ENCODE measurements at regions not wholly inside any gene's neighbourhood (a gene's known extent, or its start where the extent isn't known, plus 50 kb on each side); places are given as distances from the start of the nearest gene placed in this dataset.

- Histone ChIP-seq H3K36me3 (replicated peaks in 1 of 2; ENCODE audit: control extremely low read depth in 1 of 2, control insufficient read depth in 1 of 2, extremely low read depth in 1 of 2, insufficient read depth in 2 of 2, low read length in 1 of 2) (no peaks in the 10 kb centered on the region), H3K4me1 (ENCODE audit: control insufficient read depth in 2 of 2, insufficient read depth in 2 of 2, low read length in 2 of 2) (no peaks in the 10 kb centered on the region), H3K9ac (ENCODE audit: low read length) (no peak overlapping the region), H3K27me3 (replicated peaks in 1 of 4; ENCODE audit: control extremely low read depth in 1 of 4, control insufficient read depth in 3 of 4, insufficient read depth in 4 of 4, low read length in 3 of 4) (no peaks in the 10 kb centered on the region), H2AFZ (ENCODE audit: insufficient read depth, low read depth, low read length, poor library complexity, severe bottlenecking) (no peak overlapping the region), H4K20me1 (ENCODE audit: control insufficient read depth, insufficient read depth, low read length, poor library complexity, severe bottlenecking) (no peaks in the 10 kb centered on the region), H3K4me2 (replicated peaks; ENCODE audit: low read depth, low read length, poor library complexity, severe bottlenecking) (no peak overlapping the region), H3K4me3 (ENCODE audit: control extremely low read depth in 1 of 5, extremely low read depth in 1 of 5, insufficient read depth in 1 of 5, low read depth in 2 of 5, low read length in 4 of 5) (no peak overlapping the region), H3K27ac (ENCODE audit: low read length in 2 of 2) (no peak overlapping the region), H3K79me2 (ENCODE audit: control insufficient read depth, insufficient read depth, low read length) (no peaks in the 10 kb centered on the region), H3K9me3 (ENCODE audit: control extremely low read depth in 1 of 3, control insufficient read depth in 2 of 3, insufficient read depth in 1 of 3, low read length in 2 of 3) (no peaks in the 10 kb centered on the region)
- Mint-ChIP-seq H3K27me3 (no peaks in the 10 kb centered on the region), H3K4me3 (no peak overlapping the region), H3K9me3 (ENCODE audit: insufficient read depth) (no peaks in the 10 kb centered on the region), H3K27ac (no peak overlapping the region), H3K4me1 (no peaks in the 10 kb centered on the region)
- CTCF ChIA-PET, result no interaction called here
- POLR2A ChIA-PET, result no interaction called here
- TF ChIP-seq, protein P1, sequence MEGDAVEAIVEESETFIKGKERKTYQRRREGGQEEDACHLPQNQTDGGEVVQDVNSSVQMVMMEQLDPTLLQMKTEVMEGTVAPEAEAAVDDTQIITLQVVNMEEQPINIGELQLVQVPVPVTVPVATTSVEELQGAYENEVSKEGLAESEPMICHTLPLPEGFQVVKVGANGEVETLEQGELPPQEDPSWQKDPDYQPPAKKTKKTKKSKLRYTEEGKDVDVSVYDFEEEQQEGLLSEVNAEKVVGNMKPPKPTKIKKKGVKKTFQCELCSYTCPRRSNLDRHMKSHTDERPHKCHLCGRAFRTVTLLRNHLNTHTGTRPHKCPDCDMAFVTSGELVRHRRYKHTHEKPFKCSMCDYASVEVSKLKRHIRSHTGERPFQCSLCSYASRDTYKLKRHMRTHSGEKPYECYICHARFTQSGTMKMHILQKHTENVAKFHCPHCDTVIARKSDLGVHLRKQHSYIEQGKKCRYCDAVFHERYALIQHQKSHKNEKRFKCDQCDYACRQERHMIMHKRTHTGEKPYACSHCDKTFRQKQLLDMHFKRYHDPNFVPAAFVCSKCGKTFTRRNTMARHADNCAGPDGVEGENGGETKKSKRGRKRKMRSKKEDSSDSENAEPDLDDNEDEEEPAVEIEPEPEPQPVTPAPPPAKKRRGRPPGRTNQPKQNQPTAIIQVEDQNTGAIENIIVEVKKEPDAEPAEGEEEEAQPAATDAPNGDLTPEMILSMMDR (IDR thresholded peaks at IDR 0.05), result no peak
- TF ChIP-seq EZH2 (IDR thresholded peaks at IDR 0.05; ENCODE audit: borderline replicate concordance, insufficient read depth, low read depth, low read length, poor library complexity, severe bottlenecking), result no peak
- ATAC-seq (ENCODE audit: low read depth), result no peak
- WGBS (ENCODE audit: insufficient coverage), result 11% methylated on average over 3 of the region's 5 CpGs
- intact Hi-C loops (cut with micrococcal nuclease), result no loop called here
- DNase-seq, result no peak
Observed at GRCh38 chr13:85091631-85092234, 707.5 kb downstream of the SLITRK6 start.

GRCh38 chr13:85089186-85089585 lies 710.0 kb downstream of the SLITRK6 start:
- Histone ChIP-seq H3K79me2 (ENCODE audit: control insufficient read depth, insufficient read depth, low read length) (no peaks in the 10 kb centered on the region), H4K20me1 (ENCODE audit: control insufficient read depth, insufficient read depth, low read length, poor library complexity, severe bottlenecking) (no peaks in the 10 kb centered on the region), H3K4me2 (replicated peaks; ENCODE audit: low read depth, low read length, poor library complexity, severe bottlenecking) (no peak overlapping the region), H3K9me3 (ENCODE audit: control extremely low read depth in 1 of 3, control insufficient read depth in 2 of 3, insufficient read depth in 1 of 3, low read length in 2 of 3) (peaks cover 0 to 4% (median 0%) of the 10 kb centered on the region in 3 donors), H3K4me3 (ENCODE audit: control extremely low read depth in 1 of 5, extremely low read depth in 1 of 5, insufficient read depth in 1 of 5, low read depth in 2 of 5, low read length in 4 of 5) (no peak overlapping the region), H3K4me1 (ENCODE audit: control insufficient read depth in 2 of 2, insufficient read depth in 2 of 2, low read length in 2 of 2) (no peaks in the 10 kb centered on the region), H3K27ac (ENCODE audit: low read length in 2 of 2) (no peak overlapping the region), H3K9ac (ENCODE audit: low read length) (no peak overlapping the region), H3K36me3 (replicated peaks in 1 of 2; ENCODE audit: control extremely low read depth in 1 of 2, control insufficient read depth in 1 of 2, extremely low read depth in 1 of 2, insufficient read depth in 2 of 2, low read length in 1 of 2) (no peaks in the 10 kb centered on the region), H3K27me3 (replicated peaks in 1 of 4; ENCODE audit: control extremely low read depth in 1 of 4, control insufficient read depth in 3 of 4, insufficient read depth in 4 of 4, low read length in 3 of 4) (no peaks in the 10 kb centered on the region), H2AFZ (ENCODE audit: insufficient read depth, low read depth, low read length, poor library complexity, severe bottlenecking) (no peak overlapping the region)
- Mint-ChIP-seq H3K27ac (no peak overlapping the region), H3K27me3 (no peaks in the 10 kb centered on the region), H3K4me1 (no peaks in the 10 kb centered on the region), H3K4me3 (no peak overlapping the region), H3K9me3 (ENCODE audit: insufficient read depth) (peaks cover 3% of the 10 kb centered on the region)
- CTCF ChIA-PET, result no interaction called here
- intact Hi-C loops (cut with micrococcal nuclease), result no loop called here
- POLR2A ChIA-PET, result no interaction called here
- TF ChIP-seq, protein P1 (IDR thresholded peaks at IDR 0.05), result no peak
- no peak for TF ChIP-seq EZH2 (IDR thresholded peaks at IDR 0.05; ENCODE audit: borderline replicate concordance, insufficient read depth, low read depth, low read length, poor library complexity, severe bottlenecking)
- WGBS (ENCODE audit: insufficient coverage), result 100% methylated on average over 2 of the region's 2 CpGs
- DNase-seq (no peak), ATAC-seq (ENCODE audit: low read depth) (no peak)

All from B cell (primary cell).